ENCODE measurements at regions not wholly inside any gene's neighbourhood (a gene's known extent, or its start where the extent isn't known, plus 50 kb on each side); places are given as distances from the start of the nearest gene placed in this dataset.

DNA sequence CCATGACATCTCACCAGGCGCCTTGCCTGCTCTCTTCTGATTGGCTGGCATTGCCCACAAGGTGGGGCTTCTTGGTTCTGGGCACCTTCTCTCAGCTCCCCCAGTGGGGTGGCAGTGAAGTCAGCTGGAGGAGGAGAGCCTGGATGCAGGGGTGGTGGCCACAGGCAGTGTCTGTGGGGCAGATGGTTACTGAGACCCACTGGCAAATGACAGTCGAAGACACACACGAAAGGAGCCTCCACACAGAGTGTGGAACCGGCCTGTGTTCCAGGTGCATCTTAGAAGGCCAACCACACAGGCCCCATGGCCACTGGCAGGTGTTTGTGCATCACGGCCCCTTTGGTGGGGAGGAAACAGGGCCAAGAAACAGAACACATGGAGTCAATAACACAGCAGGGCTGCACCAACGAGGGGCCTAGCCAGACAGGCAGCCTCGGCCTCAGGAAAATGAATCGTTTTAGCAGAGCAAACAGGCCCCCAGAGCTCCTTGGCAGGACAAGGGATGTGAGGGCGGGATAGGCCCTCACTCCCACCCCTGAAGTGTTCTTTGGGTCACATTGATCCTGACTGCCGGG lies 683.4 kb downstream of the TBC1D22A start:
- DNase-seq (ENCODE audit: low read depth in 2 of 3, low spot score in 2 of 3), result no peak

DNA sequence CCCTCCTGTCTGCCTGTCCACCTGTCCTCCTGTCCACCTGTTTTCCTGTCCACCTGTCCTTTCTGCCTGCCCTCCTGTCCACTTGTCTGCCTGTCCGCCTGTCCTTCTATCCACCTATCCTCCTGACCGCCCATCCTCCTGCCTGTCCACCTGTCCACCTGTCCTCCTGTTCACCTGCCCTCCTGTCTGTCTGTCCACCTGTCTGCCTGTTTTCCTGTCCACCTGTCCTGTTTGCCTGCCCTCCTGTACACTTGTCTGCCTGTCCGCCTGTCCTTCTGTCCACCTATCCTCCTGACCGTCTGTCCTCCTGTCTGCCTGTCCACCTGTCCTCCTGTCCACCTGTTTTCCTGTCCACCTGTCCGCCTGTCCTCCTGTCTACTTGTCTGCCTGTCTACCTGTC lies 682.8 kb downstream of the TBC1D22A start:
- no peak for DNase-seq (ENCODE audit: low read depth in 2 of 3, low spot score in 2 of 3)

DNA sequence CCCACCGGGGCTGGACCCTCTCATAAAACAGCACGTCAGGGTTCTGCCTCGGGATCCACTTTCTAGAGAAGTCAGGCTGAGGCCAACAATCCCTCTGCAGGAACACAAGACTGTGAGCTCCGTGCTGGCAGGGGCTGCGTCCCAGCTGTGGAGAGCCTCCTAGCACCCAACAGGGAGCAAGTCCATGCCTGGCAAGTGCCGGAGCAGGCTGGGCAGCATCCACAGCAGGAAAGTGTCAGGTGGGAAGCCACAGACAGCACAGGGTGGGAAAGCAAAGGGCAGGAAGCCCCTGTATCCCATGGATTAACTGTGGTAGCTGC lies 682.3 kb downstream of the TBC1D22A start:
- no peak for DNase-seq (ENCODE audit: low read depth in 2 of 3, low spot score in 2 of 3)

DNA sequence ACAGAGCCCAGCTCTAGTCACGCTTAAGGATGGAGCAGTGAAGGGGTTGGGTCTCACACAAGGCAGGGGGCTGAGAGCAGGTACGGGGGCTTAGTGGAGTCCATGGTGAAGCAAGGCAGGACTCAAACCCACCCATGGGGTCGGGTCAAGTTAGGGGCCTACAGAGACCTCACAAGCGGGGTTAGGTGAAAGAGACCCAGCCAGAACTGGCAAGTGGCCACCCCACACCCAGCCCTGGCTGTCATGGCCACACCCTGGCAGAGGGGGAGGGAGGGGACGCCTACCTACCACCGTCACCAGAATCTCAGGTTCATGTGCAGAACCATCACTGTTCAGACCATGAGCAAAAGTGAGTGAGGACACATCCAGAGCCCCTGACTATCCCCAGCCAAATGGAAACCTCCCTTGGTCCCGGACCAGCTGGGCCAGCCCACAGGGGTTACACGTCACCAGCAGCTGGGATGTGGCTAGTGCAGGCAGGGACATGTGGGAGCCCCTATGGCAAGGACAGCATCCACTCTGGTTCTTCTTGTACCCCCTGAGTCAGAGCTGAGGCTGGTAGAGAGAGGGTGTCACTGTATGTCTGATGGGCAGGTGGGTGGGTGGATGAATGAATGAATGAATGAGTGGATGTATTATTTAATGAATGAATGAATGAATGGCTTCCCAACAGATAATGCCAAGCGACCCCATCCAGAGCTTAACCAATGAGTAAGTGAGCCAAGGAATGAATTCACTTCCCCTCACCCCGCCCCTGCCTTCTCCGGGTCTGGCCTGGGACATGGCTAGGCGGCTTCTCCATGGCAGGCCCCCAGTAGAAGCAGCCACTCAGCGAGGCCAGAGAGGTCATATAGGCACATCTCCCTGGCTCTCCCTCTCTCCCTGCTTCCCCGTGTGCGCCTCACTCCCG lies 681.6 kb downstream of the TBC1D22A start:
- no peak for DNase-seq (ENCODE audit: low read depth in 2 of 3, low spot score in 2 of 3)

DNA sequence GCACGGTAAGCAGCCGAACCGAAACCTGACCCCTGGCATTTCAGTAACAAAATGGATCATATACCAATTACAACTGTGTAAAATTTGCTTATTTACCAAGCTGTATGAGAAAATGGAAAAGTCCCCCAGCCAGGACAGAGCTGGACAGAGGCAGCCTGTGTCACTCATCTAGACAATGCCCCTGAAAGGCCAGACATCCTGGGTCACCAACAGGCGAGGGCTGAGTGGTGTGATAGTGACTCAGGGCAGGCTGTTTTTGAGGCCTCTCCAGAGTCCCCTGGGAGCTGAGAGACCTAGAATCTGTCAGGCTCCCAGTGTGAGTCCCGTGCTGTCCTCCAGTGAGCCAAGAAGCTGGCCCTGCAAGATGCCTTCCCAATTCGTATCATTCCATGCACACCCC lies 680.4 kb downstream of the TBC1D22A start:
- DNase-seq (ENCODE audit: low read depth in 2 of 3, low spot score in 2 of 3), result no peak

DNA sequence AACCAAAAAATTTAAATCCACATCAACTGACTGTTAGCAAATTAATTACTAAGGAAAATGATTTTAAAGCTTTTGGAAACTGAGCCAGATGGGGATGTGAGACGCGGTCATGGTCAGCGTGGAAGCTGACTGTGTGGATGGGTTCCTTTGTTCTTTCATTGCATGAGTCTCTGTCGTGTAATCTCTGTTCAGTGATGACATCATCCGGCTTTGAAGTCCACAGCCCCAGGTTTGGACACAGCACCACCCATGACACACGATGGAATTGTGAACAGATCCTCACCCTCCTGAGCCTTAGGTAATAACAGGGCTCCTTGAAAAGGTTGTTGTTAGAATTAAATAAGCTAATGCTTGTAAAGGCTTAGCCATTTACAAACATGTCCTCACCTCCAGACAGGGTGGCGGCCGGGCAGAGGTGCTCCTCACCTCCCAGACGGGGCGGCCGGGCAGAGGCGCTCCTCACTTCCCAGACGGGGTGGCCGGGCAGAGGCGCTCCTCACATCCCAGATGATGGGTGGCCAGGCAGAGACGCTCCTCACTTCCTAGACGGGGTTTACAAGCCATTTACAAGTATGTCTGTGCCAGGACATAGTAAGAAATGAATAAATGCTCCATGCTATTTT lies 677.3 kb downstream of the TBC1D22A start:
- DNase-seq (ENCODE audit: low read depth in 2 of 3, low spot score in 2 of 3), result no peak

DNA sequence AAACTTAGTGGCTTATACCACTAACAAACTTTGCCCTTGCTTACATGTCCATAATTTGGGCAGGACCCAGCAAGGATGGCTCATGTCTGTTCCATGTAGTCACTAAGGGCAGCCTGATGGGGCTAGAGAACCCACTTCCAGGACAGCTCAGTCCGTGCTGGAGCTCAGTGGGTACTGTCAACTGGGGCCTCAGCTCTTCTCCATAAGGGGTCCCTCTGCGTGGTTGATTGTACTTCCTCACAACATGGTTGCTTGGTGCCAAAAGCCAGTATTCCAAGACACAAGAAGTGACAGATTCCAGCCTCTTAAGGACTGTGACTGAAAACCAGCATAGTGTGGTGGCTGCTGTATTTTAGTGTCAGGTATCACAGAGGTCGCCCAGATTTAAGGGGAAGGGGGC lies 675.2 kb downstream of the TBC1D22A start:
- DNase-seq (ENCODE audit: low read depth in 2 of 3, low spot score in 2 of 3), result no peak

DNA sequence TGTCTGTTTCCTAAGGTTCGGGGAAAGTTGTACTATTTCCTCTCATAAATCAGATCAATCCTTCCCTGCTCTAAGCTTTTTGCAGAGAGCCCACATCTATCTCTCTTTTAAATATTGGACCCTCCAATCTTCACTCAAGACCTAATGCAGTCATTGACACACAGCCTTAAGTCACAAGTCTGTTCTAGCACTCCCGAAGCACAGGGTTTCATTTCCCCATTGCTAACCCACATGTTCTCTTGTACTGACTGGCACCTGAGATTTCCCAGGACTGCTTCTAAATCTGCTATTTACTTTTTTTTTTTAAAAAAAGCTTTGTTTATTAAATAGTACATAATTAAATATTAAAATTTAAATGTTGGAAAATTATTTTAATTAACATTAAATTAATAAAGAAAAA lies 674.7 kb downstream of the TBC1D22A start:
- DNase-seq (ENCODE audit: low read depth in 2 of 3, low spot score in 2 of 3), result no peak

DNA sequence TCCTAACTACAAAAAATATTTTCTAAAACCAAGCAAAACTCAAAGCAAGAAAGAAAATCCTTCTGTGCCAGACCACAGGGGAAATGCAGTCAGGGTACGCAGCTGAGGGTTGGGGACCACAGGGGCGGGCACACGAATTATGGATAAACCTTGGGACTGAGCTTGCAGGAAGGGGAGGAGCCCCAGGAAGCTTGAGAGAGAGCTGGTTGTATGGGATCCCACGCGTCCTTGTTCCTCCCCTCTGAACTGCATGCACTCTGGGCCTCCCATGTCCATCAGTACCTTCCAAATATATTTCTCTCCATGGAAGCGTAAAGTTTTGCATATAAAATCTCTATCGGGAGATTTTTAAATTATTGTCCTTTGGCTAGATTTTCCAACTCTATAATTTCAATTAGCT lies 673.4 kb downstream of the TBC1D22A start:
- no peak for DNase-seq (ENCODE audit: low read depth in 2 of 3, low spot score in 2 of 3)

DNA sequence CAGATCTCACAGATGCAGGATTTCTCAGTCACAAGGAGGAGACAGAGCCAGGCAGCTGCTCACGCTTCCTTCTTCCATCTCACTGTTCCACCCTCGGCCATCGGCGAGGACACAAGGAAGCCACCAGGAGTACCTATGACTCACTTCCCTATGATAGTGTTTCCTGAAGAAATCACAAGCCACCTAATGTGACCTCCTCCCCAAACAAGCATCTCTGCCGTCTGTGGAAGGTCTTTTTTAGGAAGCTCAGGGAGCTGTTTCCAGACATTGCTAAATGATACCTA lies 672.7 kb downstream of the TBC1D22A start:
- DNase-seq (ENCODE audit: low read depth in 2 of 3, low spot score in 2 of 3), result no peak

DNA sequence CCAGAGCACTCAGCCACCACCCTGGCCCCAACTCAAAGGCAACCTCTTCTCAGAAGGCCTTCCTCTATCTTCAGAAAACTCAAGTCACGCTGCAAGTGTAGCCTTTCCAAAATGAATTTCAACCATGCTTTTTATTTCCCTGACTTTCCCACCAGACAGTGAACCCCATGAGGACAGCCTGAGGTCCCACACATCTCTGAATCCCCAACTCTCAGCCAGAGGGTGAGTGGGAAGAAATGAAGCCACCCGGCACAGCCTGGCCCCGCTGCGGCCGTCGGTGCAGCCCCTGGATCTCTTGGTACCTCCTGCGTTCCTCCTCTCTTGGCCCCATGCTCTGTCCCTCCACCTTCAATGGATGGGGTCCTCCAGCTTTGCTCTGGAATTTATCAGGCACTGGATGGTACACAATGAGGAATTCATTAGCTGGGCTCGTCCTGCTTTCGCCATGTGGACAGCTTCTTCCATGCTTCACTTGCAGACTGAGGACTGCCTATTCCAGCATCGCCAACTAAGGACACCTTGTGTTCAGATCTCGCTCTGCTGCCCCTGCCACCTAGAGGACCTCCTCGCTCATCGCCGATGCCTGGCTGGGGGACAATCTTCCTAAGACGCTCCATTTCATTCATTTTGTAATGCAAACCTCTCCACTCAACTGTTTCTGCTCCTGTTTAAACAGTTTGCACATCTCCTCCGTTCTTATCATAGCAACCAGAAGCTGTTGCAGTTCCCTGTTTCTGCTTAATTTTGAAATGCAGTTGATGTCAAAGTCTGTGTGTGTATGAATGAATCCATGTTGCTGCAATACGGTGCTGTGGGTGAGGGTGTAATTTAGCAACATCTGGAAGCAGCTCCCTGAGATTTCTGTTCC lies 672.1 kb downstream of the TBC1D22A start:
- no peak for DNase-seq (ENCODE audit: low read depth in 2 of 3, low spot score in 2 of 3)

DNA sequence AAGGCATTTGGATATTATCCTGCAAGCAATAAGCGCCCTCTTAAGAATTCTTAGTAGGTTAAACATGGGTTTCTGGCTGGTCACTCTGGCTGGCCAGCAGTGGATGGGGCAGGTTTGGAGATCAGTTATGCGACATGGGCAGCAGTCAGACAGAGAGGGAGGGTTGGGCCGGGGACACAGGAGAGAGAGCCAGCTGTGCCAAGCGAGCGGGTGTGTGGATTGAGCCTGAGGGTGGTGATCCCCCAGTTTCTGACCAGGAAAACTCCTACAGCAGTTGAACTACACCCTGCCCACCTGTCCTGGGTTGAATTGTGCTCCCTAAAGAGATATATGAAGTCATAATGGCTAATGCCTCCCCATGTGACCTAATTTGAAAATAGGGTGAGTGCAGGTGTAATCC lies 671.2 kb downstream of the TBC1D22A start:
- DNase-seq (ENCODE audit: low read depth in 2 of 3, low spot score in 2 of 3), result no peak

DNA sequence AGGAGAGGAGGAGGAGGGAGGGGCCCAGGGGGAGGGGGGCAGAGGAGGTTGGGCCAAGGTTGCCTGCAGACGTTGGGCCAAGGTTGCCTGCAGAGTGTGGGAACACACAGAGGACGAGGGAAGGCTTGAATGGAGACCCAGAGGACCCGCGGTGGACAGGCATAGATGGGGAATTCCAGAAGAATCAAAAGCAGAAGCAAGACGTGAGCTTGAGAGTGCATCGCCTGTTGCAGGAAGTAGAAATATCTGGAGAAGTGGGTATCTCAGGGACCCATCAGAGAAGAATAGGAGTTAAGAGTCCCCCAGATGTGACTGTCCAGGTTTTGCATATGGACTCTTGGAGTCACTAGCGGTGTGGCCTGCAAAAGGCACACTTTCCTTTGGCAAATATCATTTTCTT lies 670.2 kb downstream of the TBC1D22A start:
- no peak for DNase-seq (ENCODE audit: low read depth in 2 of 3, low spot score in 2 of 3)

DNA sequence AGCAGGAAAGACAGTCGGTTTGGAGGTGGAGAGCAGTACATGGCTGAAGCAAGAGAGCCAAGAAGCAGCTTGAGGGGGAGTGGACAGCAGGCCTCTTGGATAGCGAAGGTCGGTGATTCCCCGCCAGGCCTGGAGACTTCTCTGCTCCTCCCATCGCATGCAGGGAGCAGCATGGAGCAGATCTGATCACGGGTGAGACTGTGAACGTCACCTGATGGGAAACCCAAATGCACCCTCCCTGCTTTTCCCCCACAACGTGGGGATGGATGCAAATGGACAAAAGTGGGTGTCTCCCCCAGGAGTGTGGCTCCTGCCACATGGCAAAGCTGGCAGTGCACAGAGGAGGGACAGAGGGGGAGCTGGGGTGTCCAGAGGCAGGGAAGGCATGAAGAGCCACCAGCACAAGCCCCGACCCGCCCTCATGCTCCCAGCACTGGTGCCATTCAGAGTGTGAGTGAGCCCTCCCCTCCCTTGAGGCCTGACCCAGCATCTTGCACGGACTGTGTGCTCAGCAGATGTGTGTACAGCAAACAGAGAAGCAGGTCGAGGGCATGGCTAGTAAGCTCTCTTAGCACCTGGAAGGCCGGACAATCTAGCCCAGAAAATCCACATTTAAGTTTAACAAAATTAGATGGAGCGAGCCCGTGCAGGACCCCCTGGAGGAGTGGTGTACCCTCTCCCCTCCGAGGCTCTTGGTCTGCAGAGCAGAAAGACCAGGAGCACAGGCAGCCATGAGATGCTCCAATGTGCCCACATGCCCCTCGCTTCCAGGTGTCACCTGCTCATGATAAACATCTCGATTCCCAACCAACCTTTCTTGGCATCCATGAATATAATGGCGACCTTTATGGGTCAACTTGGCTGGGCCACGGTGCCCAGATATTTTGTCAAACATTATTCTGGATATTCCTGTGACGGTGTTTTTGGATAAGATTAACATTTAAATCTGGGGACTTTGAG lies 661.7 kb downstream of the TBC1D22A start:
- DNase-seq (ENCODE audit: low read depth in 2 of 3, low spot score in 2 of 3), result no peak

DNA sequence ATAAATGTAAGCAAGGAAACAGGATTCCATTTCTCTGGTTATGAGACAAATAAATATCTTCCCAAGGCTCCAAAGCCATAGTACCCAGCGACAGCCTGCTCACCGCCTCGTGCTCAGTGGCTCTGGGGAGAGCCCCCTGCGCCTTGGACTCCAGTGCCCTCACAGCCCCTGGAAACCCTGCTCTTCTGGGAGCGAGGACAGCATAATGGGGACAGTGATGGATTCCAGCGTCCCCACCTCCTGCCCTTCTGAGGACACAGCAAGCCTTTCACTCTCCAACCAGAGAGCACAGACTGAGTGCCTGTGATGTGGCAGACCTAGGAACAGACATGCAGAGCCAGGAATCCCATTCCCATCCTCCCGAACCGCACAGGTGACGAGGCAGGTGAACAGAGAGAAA lies 660.8 kb downstream of the TBC1D22A start:
- DNase-seq (ENCODE audit: low read depth in 2 of 3, low spot score in 2 of 3), result no peak

DNA sequence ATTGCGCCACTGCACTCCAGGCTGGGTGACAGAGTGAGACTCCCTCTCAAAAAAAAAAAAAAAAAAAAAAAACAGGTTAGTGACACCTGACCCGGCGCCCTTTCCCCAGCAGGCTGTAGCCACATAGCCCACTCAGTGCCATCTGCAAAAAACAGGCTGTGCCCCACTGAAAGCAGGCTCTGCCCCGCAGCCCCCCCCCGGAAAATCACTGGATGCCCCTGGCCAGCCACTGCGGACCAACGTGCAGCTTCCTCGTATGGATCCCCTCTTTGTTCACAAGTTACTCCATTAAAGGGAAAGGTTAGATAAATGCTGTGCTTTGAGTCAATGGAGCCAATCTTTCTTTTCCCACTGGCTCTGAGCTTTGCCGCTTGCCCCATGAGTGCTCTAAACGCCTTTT lies 660.3 kb downstream of the TBC1D22A start:
- DNase-seq (ENCODE audit: low read depth in 2 of 3, low spot score in 2 of 3), result no peak

DNA sequence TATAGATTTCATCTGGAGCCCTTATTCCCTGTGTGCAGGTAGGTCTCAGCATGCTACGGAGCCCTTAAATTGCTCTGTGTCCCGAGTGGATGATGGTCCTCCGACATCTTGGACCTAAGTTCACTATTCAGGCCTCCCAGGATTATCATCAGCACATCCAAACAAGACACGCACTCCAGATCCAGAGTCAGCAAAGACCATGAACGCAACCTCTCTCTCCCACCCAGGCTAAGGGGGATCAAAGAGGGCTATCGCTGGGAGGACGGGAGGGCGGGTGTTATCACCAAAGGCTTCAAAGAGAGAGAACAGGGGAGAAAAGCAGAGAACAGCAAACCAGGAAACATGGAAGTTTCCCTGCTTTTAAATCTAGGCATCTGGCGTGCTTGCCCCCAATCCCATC lies 659.4 kb downstream of the TBC1D22A start:
- DNase-seq (ENCODE audit: low read depth in 2 of 3, low spot score in 2 of 3), result no peak

DNA sequence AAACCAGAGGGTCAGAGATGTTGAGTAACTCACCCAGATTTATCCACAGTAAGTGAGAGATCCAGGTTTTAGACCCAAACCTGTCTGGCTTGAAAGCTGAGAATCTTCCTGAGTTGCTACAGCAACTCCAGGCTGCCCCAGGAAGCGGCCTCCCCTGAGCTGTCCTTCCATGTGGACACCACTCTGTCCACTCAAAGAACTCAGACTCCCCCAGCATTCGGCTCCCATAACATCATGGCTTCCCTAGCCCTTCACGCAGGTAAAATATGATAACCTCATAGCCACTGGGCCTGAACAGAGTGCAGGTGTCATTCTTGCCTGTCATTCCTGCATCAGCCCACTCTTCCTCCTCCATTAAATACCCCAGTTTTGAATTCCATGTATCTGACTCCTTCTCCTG lies 657.8 kb downstream of the TBC1D22A start:
- DNase-seq (ENCODE audit: low read depth in 2 of 3, low spot score in 2 of 3), result no peak

DNA sequence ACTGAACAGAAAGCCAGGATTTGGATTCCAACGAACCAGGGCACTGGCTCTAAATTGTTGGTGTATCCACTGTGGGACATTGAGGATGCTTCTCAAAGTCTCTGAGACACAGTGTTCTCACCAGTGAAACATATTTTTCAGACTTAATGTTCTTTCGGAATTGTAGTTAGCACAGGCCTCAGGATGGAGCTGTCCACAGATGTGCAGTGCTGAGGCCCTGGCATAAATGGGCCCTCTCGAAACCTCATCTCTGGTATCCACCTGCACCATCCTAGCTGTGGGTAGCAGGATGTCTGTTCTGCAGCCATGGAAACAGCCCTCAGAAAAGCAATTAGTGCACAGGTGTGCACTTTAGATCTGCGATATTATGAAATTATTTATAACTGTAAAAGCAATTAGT lies 656.8 kb downstream of the TBC1D22A start:
- DNase-seq (ENCODE audit: low read depth in 2 of 3, low spot score in 2 of 3), result no peak

DNA sequence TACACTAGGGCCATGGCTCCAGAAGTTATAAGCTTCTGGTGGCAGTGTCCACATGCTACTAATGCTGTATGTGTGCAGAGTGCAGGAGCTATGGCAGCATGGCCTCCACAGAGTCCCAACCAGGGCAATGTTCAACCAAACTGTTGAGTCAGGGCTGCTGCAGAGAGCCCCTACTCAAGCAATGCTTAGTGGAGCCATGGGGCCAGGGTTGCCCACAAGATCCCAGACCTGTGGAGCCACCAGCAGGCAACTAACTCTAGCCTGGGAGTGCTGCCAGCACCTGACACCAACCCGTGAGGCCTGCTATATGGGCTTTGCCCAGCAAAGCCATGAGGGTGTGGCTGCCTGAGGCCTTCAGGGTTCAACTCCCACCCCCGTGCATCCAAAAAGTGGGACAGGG lies 655.2 kb downstream of the TBC1D22A start:
- DNase-seq (ENCODE audit: low read depth in 2 of 3, low spot score in 2 of 3), result no peak

DNA sequence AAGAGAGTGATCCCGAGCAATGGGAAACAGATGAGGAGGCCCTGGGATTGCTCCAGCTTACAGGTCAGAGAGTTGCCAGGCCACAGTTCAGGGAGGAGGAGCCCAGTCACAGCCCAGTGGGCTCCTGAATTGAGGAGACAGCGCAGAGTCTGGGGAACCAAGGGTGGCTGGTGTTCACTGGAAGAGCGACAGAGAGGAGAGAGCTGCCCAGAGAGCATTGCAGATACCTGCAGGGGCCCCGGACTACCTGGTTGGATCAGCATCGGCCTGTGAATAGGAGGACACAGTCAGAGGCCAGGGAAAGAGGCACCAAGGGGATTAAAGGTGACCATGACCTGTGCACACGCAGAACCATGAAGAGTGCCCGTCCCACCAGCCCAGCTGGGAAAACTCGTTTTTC lies 648.6 kb downstream of the TBC1D22A start:
- DNase-seq (ENCODE audit: low read depth in 2 of 3, low spot score in 2 of 3), result no peak

Measured in activated CD8-positive, alpha-beta memory T cell treated with anti-CD3 and anti-CD28 coated beads for 48 hours (primary cell).